MM.1S (cell line): ENCODE measurements at regions not wholly inside any gene's neighbourhood (a gene's known extent, or its start where the extent isn't known, plus 50 kb on each side); places are given as distances from the start of the nearest gene placed in this dataset.

Experiments
- EZH2 ChIP-seq: fragments of 300-600 bp; sonication (generic); optimal IDR thresholded peaks from 2 replicates; pipeline ENCODE3; 2017; ENCODE audit warnings: low read depth, mild to moderate bottlenecking, antibody characterized with exemption, low read length, mixed read lengths
- TF ChIP-seq, protein P1 (sequence below): fragments of 300-600 bp; sonication (generic); IDR thresholded peaks from 2 replicates; pipeline ENCODE4 v1.5.1; 2016; ENCODE audit warnings: antibody characterized with exemption, low read length, mixed read lengths

GRCh38 chr2:191556463-191556862 is 121.5 kb upstream of the NABP1 start:
- TF ChIP-seq, protein P1, sequence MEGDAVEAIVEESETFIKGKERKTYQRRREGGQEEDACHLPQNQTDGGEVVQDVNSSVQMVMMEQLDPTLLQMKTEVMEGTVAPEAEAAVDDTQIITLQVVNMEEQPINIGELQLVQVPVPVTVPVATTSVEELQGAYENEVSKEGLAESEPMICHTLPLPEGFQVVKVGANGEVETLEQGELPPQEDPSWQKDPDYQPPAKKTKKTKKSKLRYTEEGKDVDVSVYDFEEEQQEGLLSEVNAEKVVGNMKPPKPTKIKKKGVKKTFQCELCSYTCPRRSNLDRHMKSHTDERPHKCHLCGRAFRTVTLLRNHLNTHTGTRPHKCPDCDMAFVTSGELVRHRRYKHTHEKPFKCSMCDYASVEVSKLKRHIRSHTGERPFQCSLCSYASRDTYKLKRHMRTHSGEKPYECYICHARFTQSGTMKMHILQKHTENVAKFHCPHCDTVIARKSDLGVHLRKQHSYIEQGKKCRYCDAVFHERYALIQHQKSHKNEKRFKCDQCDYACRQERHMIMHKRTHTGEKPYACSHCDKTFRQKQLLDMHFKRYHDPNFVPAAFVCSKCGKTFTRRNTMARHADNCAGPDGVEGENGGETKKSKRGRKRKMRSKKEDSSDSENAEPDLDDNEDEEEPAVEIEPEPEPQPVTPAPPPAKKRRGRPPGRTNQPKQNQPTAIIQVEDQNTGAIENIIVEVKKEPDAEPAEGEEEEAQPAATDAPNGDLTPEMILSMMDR: no peak
- TF ChIP-seq EZH2: no peak
